Skeletal muscle tissue (tissue), 3 donors: ENCODE measurements at regions not wholly inside any gene's neighbourhood (a gene's known extent, or its start where the extent isn't known, plus 50 kb on each side); places are given as distances from the start of the nearest gene placed in this dataset.

Experiments used
- H3K27ac ChIP-seq: one replicate; pipeline ENCODE4 v1.7.0; 2013; ENCODE audit warnings: mild to moderate bottlenecking, low read depth, low read length, inconsistent platforms
- H3K27me3 ChIP-seq, 3 donors: one replicate each; pipeline ENCODE4 v1.7.0; 2013; ENCODE audit warnings: low read length in 3 of 3; ENCODE audit not compliant: control insufficient read depth in 3 of 3, insufficient read depth in 3 of 3
- H3K36me3 ChIP-seq, 3 donors: one replicate each; pipeline ENCODE4 v1.7.0; 2013; ENCODE audit warnings: low read length in 3 of 3; ENCODE audit not compliant: control insufficient read depth in 3 of 3, insufficient read depth in 3 of 3
- H3K4me1 ChIP-seq, 3 donors: one replicate each; pipeline ENCODE4 v1.7.0; 2013; ENCODE audit warnings: low read length in 3 of 3, mild to moderate bottlenecking in 3 of 3; ENCODE audit not compliant: control insufficient read depth in 3 of 3, insufficient read depth in 3 of 3
- H3K4me3 ChIP-seq, 3 donors: one replicate each; pipeline ENCODE4 v1.7.0; 2013; ENCODE audit warnings: low read length in 3 of 3
- H3K9ac ChIP-seq, 3 donors: one replicate each; pipeline ENCODE4 v1.7.0; 2013; ENCODE audit warnings: low read length in 3 of 3, mild to moderate bottlenecking in 3 of 3, moderate library complexity in 2 of 3, low read depth in 1 of 3
- H3K9me3 ChIP-seq, 3 donors: one replicate each; pipeline ENCODE4 v1.7.0; 2013; ENCODE audit warnings: low read length in 3 of 3; ENCODE audit not compliant: control insufficient read depth in 3 of 3
- donor health status: Osteomylitis.

DNA sequence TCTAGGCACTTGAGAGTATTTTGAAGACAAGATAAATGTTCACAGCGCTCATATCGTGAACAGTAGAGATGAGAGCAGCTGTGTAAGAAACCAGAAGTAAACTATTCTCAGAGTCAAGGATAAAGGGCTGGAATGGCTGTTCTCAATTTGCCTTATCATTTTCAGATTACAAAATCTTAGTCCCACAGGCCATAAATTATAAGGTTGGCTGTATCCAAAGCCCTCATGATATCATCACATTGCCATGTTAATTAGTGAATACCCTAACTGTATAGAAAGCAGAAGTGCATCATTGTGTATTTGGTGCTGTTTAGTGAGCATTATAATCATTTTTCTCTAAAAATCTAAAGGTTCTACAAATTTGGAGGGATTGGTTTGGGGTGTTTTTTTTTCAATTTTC, 168.9 kb upstream of the EDNRA start:
- H3K36me3 ChIP-seq = no peaks in the 10 kb centered on the region
- H3K4me1 ChIP-seq = peaks cover 0 to 2% (median 0%) of the 10 kb centered on the region in 3 donors
- H3K9ac ChIP-seq = no peak overlapping the region
- no peaks in the 10 kb centered on the region for H3K9me3 ChIP-seq
- H3K27ac ChIP-seq = no peak overlapping the region
- H3K27me3 ChIP-seq = no peaks in the 10 kb centered on the region
- no peak overlapping the region for H3K4me3 ChIP-seq

DNA sequence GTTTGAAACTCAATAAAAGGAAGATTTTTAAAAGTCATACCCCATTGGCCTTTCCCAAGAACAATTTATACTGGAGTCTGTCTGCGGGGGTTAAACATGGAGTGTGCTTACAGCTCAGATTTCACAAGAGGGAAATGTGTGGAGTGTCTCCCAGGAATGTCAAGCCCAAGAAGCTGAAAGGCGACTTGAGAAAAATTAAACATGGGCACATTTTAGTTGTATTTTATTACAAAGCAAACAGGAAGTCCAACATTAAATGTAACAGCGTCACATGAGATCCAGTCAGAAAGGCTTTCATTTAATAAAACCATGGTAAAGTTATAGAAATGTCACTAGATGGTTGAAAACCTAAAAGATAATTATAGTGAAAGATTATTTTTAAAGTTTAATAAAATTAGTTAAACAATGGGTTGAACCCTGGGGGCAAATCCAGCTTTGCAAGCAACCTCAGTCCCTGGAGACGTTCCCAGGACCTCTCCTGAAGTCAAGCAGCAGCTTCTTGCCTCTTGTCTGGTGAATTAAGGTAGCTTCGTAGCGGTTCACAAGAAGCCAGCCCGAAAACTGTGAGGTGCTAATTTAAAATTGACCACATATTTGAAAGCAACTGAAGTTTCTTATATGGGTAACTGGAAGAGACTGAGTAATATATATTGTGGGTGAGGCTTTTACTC, 168.4 kb upstream of the EDNRA start:
- Histone ChIP-seq H3K4me1 (peaks cover 0 to 2% (median 0%) of the 10 kb centered on the region in 3 donors), H3K4me3 (no peak overlapping the region)

DNA sequence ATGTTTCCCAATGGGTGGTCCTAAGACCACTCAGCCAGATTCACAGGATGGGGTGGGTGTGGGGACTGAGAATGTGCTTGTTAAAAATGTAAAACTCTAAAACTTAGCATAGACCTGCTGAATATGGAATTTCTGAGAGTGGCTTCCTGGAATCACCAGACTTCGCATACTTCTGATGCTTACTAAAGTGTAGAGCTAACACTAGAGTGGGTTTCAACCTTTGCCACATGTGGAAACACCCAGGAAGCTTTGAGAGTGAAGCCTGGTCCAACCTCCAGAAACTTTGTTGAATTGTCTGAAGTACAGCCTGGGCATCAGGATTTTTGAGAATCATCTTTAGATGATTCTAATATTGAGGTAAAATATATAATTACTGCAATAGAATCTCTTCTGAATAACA, 167.8 kb upstream of the EDNRA start:
- Histone ChIP-seq H3K9me3 (no peaks in the 10 kb centered on the region), H3K9ac (no peak overlapping the region), H3K4me3 (no peak overlapping the region), H3K27ac (no peak overlapping the region), H3K36me3 (no peaks in the 10 kb centered on the region), H3K4me1 (peaks cover 0 to 2% (median 0%) of the 10 kb centered on the region in 3 donors), H3K27me3 (no peaks in the 10 kb centered on the region)

More for the DNA sequence above, 168.4 kb upstream of the EDNRA start:
- no peak overlapping the region for H3K27ac ChIP-seq
- H3K9ac ChIP-seq = no peak overlapping the region
- no peaks in the 10 kb centered on the region for H3K27me3 ChIP-seq
- H3K9me3 ChIP-seq = no peaks in the 10 kb centered on the region
- no peaks in the 10 kb centered on the region for H3K36me3 ChIP-seq

GRCh38 chr4:147318586-147318985, 162.3 kb upstream of the EDNRA start:
- H3K27ac ChIP-seq = no peak overlapping the region
- H3K4me3 ChIP-seq = no peak overlapping the region
- no peaks in the 10 kb centered on the region for H3K27me3 ChIP-seq
- H3K9me3 ChIP-seq = no peaks in the 10 kb centered on the region
- no peak overlapping the region for H3K9ac ChIP-seq
- H3K36me3 ChIP-seq = no peaks in the 10 kb centered on the region
- H3K4me1 ChIP-seq = no peaks in the 10 kb centered on the region

GRCh38 chr4:147325571-147325981, 155.3 kb upstream of the EDNRA start:
- Histone ChIP-seq H3K4me1 (no peaks in the 10 kb centered on the region), H3K4me3 (no peak overlapping the region), H3K9ac (no peak overlapping the region), H3K9me3 (no peaks in the 10 kb centered on the region), H3K36me3 (no peaks in the 10 kb centered on the region), H3K27me3 (no peaks in the 10 kb centered on the region), H3K27ac (no peak overlapping the region)

DNA sequence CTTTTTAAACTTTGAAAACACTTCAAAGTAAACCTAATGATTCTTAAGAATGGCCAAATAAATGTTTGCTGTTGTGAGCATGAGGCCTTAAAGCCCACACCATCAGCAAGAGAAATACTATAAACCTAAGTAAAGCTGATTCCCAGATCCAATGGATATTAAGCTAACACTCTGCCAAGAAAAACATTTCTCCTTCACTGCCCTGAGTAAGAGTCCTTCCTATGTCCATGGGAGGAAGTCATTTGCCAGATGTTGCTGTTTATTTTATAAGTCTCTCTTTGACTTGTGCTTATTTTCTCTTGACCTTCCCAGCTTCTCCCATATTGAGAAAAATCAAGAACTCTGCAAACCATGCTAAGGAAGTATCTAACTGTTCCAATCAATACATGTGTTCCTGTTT, 154.3 kb upstream of the EDNRA start:
- no peak overlapping the region for H3K27ac ChIP-seq
- H3K4me1 ChIP-seq = no peaks in the 10 kb centered on the region
- no peak overlapping the region for H3K4me3 ChIP-seq
- H3K36me3 ChIP-seq = no peaks in the 10 kb centered on the region
- H3K9me3 ChIP-seq = no peaks in the 10 kb centered on the region
- H3K9ac ChIP-seq = no peak overlapping the region
- H3K27me3 ChIP-seq = no peaks in the 10 kb centered on the region

DNA sequence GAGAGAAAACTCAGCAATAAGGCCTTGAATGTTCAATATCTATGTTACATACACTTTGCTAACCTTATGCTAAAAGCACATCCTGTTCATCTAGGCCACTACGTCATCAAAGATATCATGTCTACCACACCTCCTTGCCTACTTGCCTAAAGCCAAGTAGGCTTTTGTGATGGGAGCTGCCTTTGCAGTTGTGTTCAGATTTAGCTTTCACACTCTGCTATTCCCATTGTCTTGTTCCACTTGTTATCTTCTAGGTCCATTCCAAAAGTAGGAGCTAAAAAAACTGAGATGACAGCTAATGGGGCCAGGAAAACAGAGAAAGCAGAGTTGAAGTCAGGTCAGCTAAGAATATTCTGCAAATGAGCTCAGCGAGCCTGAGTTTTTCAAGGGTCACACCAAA, 153.6 kb upstream of the EDNRA start:
- Histone ChIP-seq H3K4me1 (no peaks in the 10 kb centered on the region), H3K9me3 (no peaks in the 10 kb centered on the region), H3K27ac (no peak overlapping the region)

GRCh38 chr4:147328189-147328588, 152.7 kb upstream of the EDNRA start:
- H3K27me3 ChIP-seq = no peaks in the 10 kb centered on the region
- H3K9me3 ChIP-seq = no peaks in the 10 kb centered on the region
- no peak overlapping the region for H3K27ac ChIP-seq
- H3K4me3 ChIP-seq = no peak overlapping the region
- no peak overlapping the region for H3K9ac ChIP-seq
- H3K36me3 ChIP-seq = no peaks in the 10 kb centered on the region
- no peaks in the 10 kb centered on the region for H3K4me1 ChIP-seq

More for the DNA sequence above, 153.6 kb upstream of the EDNRA start:
- Histone ChIP-seq H3K9ac (no peak overlapping the region), H3K36me3 (no peaks in the 10 kb centered on the region), H3K27me3 (no peaks in the 10 kb centered on the region), H3K4me3 (no peak overlapping the region)

DNA sequence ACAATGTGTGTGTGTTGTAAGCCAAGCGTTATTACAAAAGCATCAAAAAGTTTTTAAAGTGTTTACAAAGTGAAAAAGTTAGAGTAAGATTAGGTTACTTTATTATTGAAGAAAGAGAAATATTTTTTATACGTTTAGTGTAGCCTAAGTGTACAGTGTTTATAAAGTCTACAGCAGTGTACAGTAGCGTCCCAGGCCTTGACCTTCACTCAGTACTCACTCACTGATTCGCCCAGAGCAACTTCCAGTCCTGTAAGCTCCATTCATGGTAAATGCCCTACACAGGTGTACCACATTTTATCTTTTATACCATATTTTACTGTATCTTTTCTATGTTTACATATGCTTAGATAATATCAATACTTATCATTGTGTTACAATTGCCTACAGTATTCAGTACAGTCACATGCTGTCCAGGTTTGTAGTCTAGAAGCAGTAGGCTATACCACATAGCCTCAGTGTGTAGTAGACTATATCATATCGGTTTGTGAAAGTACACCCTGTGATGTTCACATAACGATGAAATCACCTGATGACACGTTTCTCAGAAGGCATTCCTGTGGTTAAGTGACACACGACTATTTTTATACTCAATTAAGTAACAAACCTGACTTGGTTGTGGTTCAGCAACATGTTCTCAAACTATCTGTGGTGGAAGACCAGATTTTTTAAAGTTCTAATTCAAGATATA, 152.0 kb upstream of the EDNRA start:
- no peaks in the 10 kb centered on the region for H3K9me3 ChIP-seq
- no peak overlapping the region for H3K27ac ChIP-seq
- H3K36me3 ChIP-seq = no peaks in the 10 kb centered on the region
- H3K27me3 ChIP-seq = no peaks in the 10 kb centered on the region
- no peaks in the 10 kb centered on the region for H3K4me1 ChIP-seq
- no peak overlapping the region for H3K9ac ChIP-seq
- H3K4me3 ChIP-seq = no peak overlapping the region

DNA sequence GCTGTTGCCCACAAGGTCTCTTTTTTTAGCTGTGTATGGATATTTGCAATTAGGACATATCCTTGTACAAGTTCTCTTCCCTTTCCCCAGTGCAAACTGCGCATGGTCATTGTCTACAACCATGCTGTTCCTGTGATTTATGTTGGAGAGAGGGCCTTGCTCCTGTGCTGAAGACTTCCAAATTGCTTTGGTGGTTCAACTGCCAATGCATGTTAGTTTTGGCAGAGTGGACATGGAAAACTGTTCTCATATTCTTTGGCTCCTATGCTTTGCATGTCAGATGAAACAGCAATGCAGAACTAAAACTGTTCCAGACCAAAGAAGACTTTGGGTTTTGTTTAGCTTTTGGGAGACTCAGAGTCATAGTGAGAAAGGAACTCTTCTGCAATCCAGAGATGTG, 148.8 kb upstream of the EDNRA start:
- H3K27me3 ChIP-seq = no peaks in the 10 kb centered on the region
- no peak overlapping the region for H3K27ac ChIP-seq
- no peak overlapping the region for H3K4me3 ChIP-seq
- no peaks in the 10 kb centered on the region for H3K9me3 ChIP-seq
- H3K9ac ChIP-seq = no peak overlapping the region
- no peaks in the 10 kb centered on the region for H3K36me3 ChIP-seq
- H3K4me1 ChIP-seq = no peaks in the 10 kb centered on the region
